Activated naive CD4-positive, alpha-beta T cell treated with anti-CD3 and anti-CD28 coated beads, Interleukin-2, amount 10 ng/mL, durations not matched to agents 7 days and 5 days (primary cell): ENCODE measurements at regions not wholly inside any gene's neighbourhood (a gene's known extent, or its start where the extent isn't known, plus 50 kb on each side); places are given as distances from the start of the nearest gene placed in this dataset.

Source experiments
- CTCF ChIA-PET: fragments of 350-600 bp; sonication (Branson Sonifier 250); formaldehyde crosslinking; loops from one replicate; lab custom pipeline; 2021; ENCODE audit warnings: antibody characterized with exemption; lab: Charles Lee
- DNase-seq: peaks from one replicate; pipeline ENCODE4 v3.0.0-alpha.2; 2020
- H3K27ac Mint-ChIP-seq: one replicate; pipeline ENCODE4 v1.8.0; 2021; ENCODE audit warnings: mild to moderate bottlenecking, moderate library complexity, mixed read lengths
- H3K27me3 Mint-ChIP-seq: one replicate; pipeline ENCODE4 v1.8.0; 2021; ENCODE audit warnings: mild to moderate bottlenecking, mixed read lengths
- H3K36me3 Mint-ChIP-seq: one replicate; pipeline ENCODE4 v1.8.0; 2021; ENCODE audit warnings: mixed read lengths
- H3K4me1 Mint-ChIP-seq: one replicate; pipeline ENCODE4 v1.8.0; 2021; ENCODE audit warnings: mixed read lengths
- H3K4me3 Mint-ChIP-seq: one replicate; pipeline ENCODE4 v1.8.0; 2021; ENCODE audit warnings: mild to moderate bottlenecking, moderate library complexity, mixed read lengths
- H3K9me3 Mint-ChIP-seq: one replicate; pipeline ENCODE4 v1.8.0; 2021; ENCODE audit warnings: mixed read lengths

DNA sequence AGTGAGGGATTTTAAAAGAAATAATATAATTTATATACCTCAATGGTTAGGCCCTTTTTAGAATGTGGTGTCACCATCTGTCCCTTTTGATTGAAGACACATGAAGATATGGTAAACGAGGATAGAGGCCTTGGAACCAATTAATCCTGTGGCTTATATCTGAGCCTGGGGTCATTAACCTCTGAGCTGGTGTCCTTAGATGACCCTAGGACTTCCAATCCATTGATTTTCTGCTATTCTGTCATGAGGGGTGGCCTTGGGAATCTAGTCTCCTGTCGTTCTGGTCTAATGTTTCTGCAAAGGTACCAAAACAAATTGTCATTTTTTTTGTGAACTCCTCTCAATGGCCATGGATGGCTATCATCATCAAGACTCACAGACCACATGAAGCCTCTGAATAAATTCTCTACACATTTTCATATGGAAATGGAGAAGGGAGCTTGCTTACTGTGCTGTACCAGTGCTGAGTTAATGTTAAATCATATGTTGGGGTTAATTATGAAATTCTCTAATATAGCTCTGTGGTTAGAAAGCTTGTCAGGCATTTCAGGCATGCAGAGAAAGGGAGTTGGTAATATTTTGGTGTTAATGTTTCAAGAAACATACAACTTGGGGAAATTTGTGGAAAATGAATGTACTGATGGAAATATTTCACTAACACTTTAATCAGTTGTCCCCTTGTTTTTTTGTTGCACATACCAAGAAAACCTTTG is 204.2 kb upstream of the IL15 start:
- H3K4me1 Mint-ChIP-seq: no peaks in the 10 kb centered on the region
- H3K36me3 Mint-ChIP-seq: no peaks in the 10 kb centered on the region
- H3K27me3 Mint-ChIP-seq: no peaks in the 10 kb centered on the region
- no peak overlapping the region for H3K4me3 Mint-ChIP-seq
- DNase-seq: no peak
- no peak overlapping the region for H3K27ac Mint-ChIP-seq
- CTCF ChIA-PET: no interaction called here
- no peaks in the 10 kb centered on the region for H3K9me3 Mint-ChIP-seq

DNA sequence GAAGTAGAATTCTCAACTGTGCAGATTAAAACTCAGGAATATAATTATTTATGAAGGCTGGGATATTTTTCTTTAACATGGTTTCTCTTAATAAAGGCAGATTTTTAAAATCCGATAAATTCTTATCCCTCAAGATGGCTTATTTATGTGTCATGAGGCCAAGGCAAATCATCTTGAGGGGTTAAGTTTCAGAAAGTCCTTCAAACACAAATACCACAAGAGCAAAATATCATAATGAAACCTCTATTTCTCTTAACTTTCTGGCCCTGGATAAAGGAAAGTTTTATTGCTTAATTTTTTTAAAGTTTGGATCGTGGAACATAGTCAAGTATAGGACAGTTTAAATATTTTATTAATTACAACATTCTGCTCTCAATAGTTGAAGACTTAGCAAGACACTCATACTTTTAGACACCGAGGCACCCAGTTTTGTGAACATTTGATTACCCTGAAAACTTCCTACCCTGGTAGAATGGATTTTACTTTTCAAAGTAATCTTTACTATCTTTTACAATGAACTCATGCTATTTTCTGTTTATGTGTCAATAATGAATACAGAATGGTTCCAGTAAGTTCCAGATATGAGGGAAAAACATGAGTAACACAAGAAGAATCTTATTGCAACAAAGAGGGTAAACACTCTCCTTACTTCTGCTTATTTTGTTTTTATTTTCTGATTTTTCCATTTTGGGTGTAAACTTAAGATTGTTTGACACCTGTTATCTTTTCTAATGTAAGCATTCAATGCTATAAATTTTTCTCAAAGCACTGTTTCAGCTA is 200.7 kb upstream of the IL15 start:
- Mint-ChIP-seq H3K27me3 (no peaks in the 10 kb centered on the region), H3K9me3 (no peaks in the 10 kb centered on the region), H3K4me1 (no peaks in the 10 kb centered on the region), H3K36me3 (no peaks in the 10 kb centered on the region), H3K27ac (no peak overlapping the region), H3K4me3 (no peak overlapping the region)
- CTCF ChIA-PET: no interaction called here
- no peak for DNase-seq

GRCh38 chr4:141439223-141439622 is 197.2 kb upstream of the IL15 start:
- DNase-seq: no peak
- CTCF ChIA-PET: no interaction called here
- H3K4me1 Mint-ChIP-seq: no peaks in the 10 kb centered on the region
- no peaks in the 10 kb centered on the region for H3K9me3 Mint-ChIP-seq
- H3K4me3 Mint-ChIP-seq: no peak overlapping the region
- no peaks in the 10 kb centered on the region for H3K27me3 Mint-ChIP-seq
- H3K36me3 Mint-ChIP-seq: no peaks in the 10 kb centered on the region
- no peak overlapping the region for H3K27ac Mint-ChIP-seq

GRCh38 chr4:141447761-141448160 is 188.6 kb upstream of the IL15 start:
- no peak overlapping the region for H3K27ac Mint-ChIP-seq
- DNase-seq: no peak
- no peak overlapping the region for H3K4me3 Mint-ChIP-seq
- no peaks in the 10 kb centered on the region for H3K36me3 Mint-ChIP-seq
- H3K27me3 Mint-ChIP-seq: no peaks in the 10 kb centered on the region
- no peaks in the 10 kb centered on the region for H3K9me3 Mint-ChIP-seq
- CTCF ChIA-PET: no interaction called here
- H3K4me1 Mint-ChIP-seq: no peaks in the 10 kb centered on the region

DNA sequence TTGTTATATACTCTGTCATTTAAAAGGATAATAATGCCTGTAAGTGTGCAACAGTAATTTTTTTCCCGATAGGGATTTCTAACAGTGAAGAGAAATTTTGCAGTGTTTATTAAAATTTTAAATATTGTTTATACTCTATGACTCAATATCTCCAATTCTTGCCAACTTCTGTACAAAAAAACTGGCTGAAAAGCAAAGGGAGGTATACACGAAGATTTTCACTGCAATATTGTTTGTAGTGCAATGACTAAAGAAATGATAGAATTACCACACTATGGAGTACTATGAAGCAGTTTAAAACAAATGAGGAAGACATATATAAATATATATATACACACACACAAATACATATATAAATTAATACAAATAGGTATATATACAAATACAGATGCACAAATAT is 187.9 kb upstream of the IL15 start:
- no peaks in the 10 kb centered on the region for H3K9me3 Mint-ChIP-seq
- H3K4me3 Mint-ChIP-seq: no peak overlapping the region
- H3K27ac Mint-ChIP-seq: no peak overlapping the region
- CTCF ChIA-PET: no interaction called here
- no peak for DNase-seq
- no peaks in the 10 kb centered on the region for H3K4me1 Mint-ChIP-seq
- no peaks in the 10 kb centered on the region for H3K27me3 Mint-ChIP-seq
- H3K36me3 Mint-ChIP-seq: no peaks in the 10 kb centered on the region

DNA sequence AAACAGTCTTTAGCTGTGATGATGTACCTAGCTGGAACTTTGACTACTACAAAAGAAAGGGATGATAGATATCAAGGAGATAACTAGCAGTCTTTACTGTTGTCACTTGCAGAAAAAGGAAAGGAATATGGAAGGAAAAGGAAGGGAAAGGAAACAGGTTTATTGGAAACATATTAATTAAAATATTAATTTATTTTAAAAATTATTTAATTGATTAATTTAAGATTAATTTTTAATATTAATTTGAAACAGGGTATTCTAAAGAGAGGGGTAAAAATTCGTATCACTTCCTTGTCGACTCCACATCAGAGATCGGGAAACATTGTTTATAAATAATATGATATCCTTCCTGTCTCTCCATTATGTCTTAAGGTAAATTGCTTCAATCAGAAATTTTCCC is 186.5 kb upstream of the IL15 start:
- H3K9me3 Mint-ChIP-seq: no peaks in the 10 kb centered on the region
- CTCF ChIA-PET: no interaction called here
- no peaks in the 10 kb centered on the region for H3K4me1 Mint-ChIP-seq
- H3K36me3 Mint-ChIP-seq: no peaks in the 10 kb centered on the region
- H3K27ac Mint-ChIP-seq: no peak overlapping the region
- H3K4me3 Mint-ChIP-seq: no peak overlapping the region
- H3K27me3 Mint-ChIP-seq: no peaks in the 10 kb centered on the region
- no peak for DNase-seq

DNA sequence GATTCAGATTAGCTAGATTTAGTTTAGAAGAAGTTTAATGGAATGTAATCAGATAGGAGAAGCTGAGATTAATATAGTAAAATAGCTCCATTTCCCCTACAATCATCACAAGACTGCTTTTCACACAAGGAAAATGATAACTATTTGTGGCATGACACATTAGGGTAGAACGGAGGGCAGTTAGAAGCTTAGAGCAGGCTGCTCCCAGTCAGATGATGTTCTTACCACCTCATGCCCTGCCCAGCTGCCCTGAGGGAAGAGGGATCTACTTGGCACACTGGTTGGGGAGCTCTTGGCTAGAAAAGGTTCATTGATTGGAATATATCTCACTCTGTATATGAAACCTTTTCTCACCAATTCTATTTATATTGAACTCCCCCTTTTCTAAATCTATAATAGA is 180.7 kb upstream of the IL15 start:
- CTCF ChIA-PET: interaction anchor here (0.6 kb wide), 1 partner anchor 179 kb away, joined by 3 read pairs; no protein-coding TSS in a partner anchor
- no peak overlapping the region for H3K4me3 Mint-ChIP-seq
- no peaks in the 10 kb centered on the region for H3K36me3 Mint-ChIP-seq
- DNase-seq: no peak
- no peaks in the 10 kb centered on the region for H3K4me1 Mint-ChIP-seq
- no peaks in the 10 kb centered on the region for H3K9me3 Mint-ChIP-seq
- no peaks in the 10 kb centered on the region for H3K27me3 Mint-ChIP-seq
- H3K27ac Mint-ChIP-seq: no peak overlapping the region

DNA sequence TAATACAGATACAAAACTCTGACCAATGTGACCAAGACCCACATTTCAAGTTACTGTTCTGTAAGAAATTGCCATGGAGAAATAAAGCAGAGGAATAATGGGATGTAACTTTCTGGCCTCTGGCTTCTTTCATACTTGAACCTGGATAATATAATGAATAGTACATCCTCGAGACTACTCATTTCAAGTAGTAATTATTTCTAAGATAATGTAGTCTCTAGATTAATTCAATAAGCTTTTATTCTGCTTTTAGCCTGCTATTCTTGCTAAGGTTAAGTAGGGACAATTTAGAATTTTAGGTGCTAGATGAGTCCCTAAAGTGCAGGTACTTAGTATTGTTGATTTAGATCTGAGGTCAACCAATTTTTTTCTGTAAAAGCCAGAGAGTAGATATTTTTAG is 178.7 kb upstream of the IL15 start:
- H3K27ac Mint-ChIP-seq: no peak overlapping the region
- no peak for DNase-seq
- H3K9me3 Mint-ChIP-seq: no peaks in the 10 kb centered on the region
- H3K27me3 Mint-ChIP-seq: no peaks in the 10 kb centered on the region
- no peaks in the 10 kb centered on the region for H3K36me3 Mint-ChIP-seq
- CTCF ChIA-PET: no interaction called here
- H3K4me3 Mint-ChIP-seq: no peak overlapping the region
- H3K4me1 Mint-ChIP-seq: no peaks in the 10 kb centered on the region

DNA sequence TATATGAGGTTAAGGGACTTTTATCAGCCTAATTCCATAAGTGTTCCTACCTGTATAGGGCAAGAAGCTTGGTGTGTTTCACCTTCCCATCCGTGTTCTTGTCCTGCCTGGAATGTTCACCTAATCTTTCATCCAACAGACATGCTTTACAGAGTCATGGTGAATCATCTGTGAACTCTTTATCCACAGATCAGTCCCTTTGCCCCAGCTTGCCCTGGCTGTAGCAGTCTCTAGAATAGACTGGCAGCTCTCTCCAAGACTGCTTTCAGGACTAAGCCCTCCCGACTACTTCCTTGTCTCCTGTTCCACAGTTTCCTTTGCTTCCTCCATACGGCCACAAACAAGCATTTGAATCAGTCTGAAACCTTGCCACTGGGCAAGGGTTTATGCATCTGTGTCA is 177.9 kb upstream of the IL15 start:
- H3K27me3 Mint-ChIP-seq: no peaks in the 10 kb centered on the region
- H3K9me3 Mint-ChIP-seq: no peaks in the 10 kb centered on the region
- DNase-seq: no peak
- H3K27ac Mint-ChIP-seq: no peak overlapping the region
- H3K36me3 Mint-ChIP-seq: no peaks in the 10 kb centered on the region
- H3K4me3 Mint-ChIP-seq: no peak overlapping the region
- no peaks in the 10 kb centered on the region for H3K4me1 Mint-ChIP-seq
- CTCF ChIA-PET: no interaction called here

DNA sequence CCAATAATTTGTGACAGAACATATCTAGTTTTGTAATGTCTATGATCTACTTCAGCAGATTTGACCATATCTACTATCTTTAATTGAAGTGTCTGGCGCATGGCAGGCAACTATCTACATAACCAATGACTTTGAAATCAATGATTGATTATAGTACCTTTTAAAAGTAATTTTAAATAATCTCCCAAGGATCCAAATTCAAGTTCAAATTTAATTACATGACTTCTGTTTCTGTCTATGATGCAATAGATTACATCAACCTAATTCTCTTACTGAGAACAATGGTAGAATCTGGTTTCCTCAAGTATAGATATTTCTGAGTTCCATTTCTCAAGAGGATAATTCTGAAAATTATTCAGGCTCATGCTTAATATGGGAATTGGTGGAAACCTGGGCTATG is 177.4 kb upstream of the IL15 start:
- DNase-seq: no peak
- Mint-ChIP-seq H3K9me3 (no peaks in the 10 kb centered on the region), H3K27ac (no peak overlapping the region), H3K36me3 (no peaks in the 10 kb centered on the region), H3K4me3 (no peak overlapping the region), H3K27me3 (no peaks in the 10 kb centered on the region), H3K4me1 (no peaks in the 10 kb centered on the region)
- CTCF ChIA-PET: no interaction called here

- Mint-ChIP-seq H3K4me3 (no peak overlapping the region), H3K4me1 (no peaks in the 10 kb centered on the region), H3K9me3 (no peaks in the 10 kb centered on the region), H3K27ac (no peak overlapping the region), H3K27me3 (no peaks in the 10 kb centered on the region), H3K36me3 (no peaks in the 10 kb centered on the region)
- no peak for DNase-seq
- CTCF ChIA-PET: no interaction called here
These were observed 174.0 kb upstream of the IL15 start for GRCh38 chr4:141462361-141462760.

DNA sequence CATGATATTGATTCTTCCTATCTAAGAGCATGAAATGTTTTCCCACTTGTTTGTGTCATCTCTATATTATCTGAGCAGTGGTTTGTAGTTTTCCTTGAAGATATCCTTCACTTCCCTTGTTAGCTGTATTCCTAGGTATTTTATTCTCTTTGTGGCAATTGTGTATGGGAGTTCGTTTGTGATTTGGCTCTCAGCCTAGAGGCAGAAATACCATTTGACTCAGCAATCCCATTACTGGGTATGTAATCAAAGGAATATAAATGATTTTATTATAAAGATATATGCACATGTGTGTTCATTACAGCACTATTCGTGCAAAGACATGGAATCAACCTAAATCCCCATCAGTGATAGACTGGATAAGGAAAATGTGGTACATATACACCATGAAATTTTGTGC is 172.7 kb upstream of the IL15 start:
- CTCF ChIA-PET: no interaction called here
- Mint-ChIP-seq H3K4me1 (no peaks in the 10 kb centered on the region), H3K9me3 (no peaks in the 10 kb centered on the region), H3K4me3 (no peak overlapping the region), H3K36me3 (no peaks in the 10 kb centered on the region), H3K27me3 (no peaks in the 10 kb centered on the region), H3K27ac (no peak overlapping the region)
- DNase-seq: no peak

DNA sequence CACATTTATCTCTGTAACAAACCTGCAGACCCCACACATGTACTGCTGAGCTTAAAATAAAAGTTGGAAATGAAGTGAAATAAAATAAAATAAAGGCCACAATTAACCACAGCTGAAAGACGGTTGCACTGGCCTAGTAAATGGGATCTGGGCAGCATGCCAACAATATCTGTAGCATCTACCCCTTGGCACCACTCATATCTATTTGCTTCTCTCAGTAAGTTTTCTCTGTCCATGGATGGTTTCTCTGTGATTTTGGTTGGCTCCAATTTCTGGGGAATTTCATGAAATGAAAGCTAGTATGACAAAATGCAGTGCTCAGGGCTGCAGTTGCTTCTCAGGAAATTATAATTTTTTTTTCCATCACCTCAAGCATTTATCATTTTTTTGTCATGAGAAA is 172.0 kb upstream of the IL15 start:
- no peaks in the 10 kb centered on the region for H3K9me3 Mint-ChIP-seq
- H3K27me3 Mint-ChIP-seq: no peaks in the 10 kb centered on the region
- DNase-seq: no peak
- no peak overlapping the region for H3K4me3 Mint-ChIP-seq
- no peaks in the 10 kb centered on the region for H3K36me3 Mint-ChIP-seq
- CTCF ChIA-PET: no interaction called here
- H3K4me1 Mint-ChIP-seq: no peaks in the 10 kb centered on the region
- H3K27ac Mint-ChIP-seq: no peak overlapping the region

DNA sequence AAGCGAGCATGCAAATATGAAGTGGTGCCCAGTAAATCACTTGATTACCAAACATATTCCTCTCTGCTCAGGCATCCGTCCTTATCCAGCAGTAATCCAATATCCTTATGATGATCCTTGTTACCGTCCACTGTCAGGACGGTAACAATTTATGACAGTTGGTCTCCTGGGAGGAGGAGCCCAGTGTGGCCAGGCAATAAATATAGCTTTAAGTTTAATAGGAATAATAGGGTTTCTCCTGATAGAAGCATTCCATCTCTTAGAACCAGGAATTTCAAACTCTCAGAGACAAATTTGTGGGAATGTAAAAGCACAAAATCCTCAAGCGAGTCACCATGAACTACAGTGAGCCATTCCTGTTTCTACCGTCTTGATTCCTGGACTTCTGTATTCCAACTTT is 171.2 kb upstream of the IL15 start:
- Mint-ChIP-seq H3K27ac (no peak overlapping the region), H3K4me3 (no peak overlapping the region), H3K4me1 (no peaks in the 10 kb centered on the region), H3K27me3 (no peaks in the 10 kb centered on the region), H3K36me3 (no peaks in the 10 kb centered on the region), H3K9me3 (no peaks in the 10 kb centered on the region)
- CTCF ChIA-PET: no interaction called here
- no peak for DNase-seq

- Mint-ChIP-seq H3K4me3 (no peak overlapping the region), H3K4me1 (no peaks in the 10 kb centered on the region), H3K27me3 (no peaks in the 10 kb centered on the region), H3K36me3 (no peaks in the 10 kb centered on the region), H3K9me3 (no peaks in the 10 kb centered on the region), H3K27ac (no peak overlapping the region)
- CTCF ChIA-PET: no interaction called here
- no peak for DNase-seq
These were observed 169.2 kb upstream of the IL15 start for GRCh38 chr4:141467225-141467624.
